Muscle layer of duodenum (tissue), 2 donors: ENCODE measurements at regions not wholly inside any gene's neighbourhood (a gene's known extent, or its start where the extent isn't known, plus 50 kb on each side); places are given as distances from the start of the nearest gene placed in this dataset.
"Not testable (repeated sequence)": the region's sequence is repeated elsewhere in the genome, so short reads cannot be mapped to it uniquely, and the experiment has no call there.

ENCODE experiments used
- H3K27ac ChIP-seq: one replicate; pipeline ENCODE4 v1.7.0; 2013; ENCODE audit warnings: mild to moderate bottlenecking, low read length
- H3K27me3 ChIP-seq: one replicate; pipeline ENCODE4 v1.7.0; 2013; ENCODE audit warnings: low read depth, mild to moderate bottlenecking, control low read depth, low read length
- H3K36me3 ChIP-seq, 2 donors: one replicate each; pipeline ENCODE4 v1.7.0; 2013; ENCODE audit warnings: low read length in 2 of 2, control low read depth in 1 of 2, mild to moderate bottlenecking in 1 of 2; ENCODE audit not compliant: insufficient read depth in 2 of 2, control insufficient read depth in 1 of 2
- H3K4me1 ChIP-seq, 2 donors: one replicate each; pipeline ENCODE4 v1.7.0; 2013; ENCODE audit warnings: low read length in 2 of 2, mild to moderate bottlenecking in 2 of 2, control low read depth in 1 of 2, moderate library complexity in 1 of 2; ENCODE audit not compliant: insufficient read depth in 2 of 2, control insufficient read depth in 1 of 2
- H3K4me3 ChIP-seq, 2 donors: one replicate each; pipeline ENCODE4 v1.7.0; 2013; ENCODE audit warnings: low read length in 2 of 2, low read depth in 1 of 2, mild to moderate bottlenecking in 1 of 2
- H3K9me3 ChIP-seq, 2 donors: one replicate each; pipeline ENCODE4 v1.7.0; 2013; ENCODE audit warnings: low read length in 2 of 2, control low read depth in 1 of 2, mild to moderate bottlenecking in 1 of 2; ENCODE audit not compliant: control insufficient read depth in 1 of 2
- donor health status: healthy.

DNA sequence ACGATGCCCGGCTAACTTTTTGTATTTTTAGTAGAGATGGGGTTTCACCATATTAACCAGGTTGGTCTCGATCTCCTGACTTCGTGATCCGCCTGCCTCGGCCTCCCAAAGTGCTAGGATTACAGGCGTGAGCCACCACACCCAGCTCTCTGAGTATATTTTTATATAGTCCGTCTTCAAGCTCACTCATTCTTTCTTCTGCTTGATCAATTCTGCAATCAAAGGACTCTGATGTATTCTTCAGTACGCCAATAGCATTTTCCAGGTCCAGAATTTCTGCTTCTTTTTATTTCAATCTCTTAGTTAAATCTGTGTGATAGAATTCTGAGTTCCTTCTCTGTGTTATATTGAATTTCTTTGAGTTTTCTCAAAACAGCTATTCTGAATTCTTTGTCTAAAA lies 281.9 kb upstream of the PMFBP1 start:
- not testable (repeated sequence) for H3K4me3 ChIP-seq, H3K4me1 ChIP-seq, H3K27ac ChIP-seq, H3K36me3 ChIP-seq, H3K27me3 ChIP-seq
- H3K9me3 ChIP-seq: peaks cover 7 to 14% of the 10 kb centered on the region in 2 donors

DNA sequence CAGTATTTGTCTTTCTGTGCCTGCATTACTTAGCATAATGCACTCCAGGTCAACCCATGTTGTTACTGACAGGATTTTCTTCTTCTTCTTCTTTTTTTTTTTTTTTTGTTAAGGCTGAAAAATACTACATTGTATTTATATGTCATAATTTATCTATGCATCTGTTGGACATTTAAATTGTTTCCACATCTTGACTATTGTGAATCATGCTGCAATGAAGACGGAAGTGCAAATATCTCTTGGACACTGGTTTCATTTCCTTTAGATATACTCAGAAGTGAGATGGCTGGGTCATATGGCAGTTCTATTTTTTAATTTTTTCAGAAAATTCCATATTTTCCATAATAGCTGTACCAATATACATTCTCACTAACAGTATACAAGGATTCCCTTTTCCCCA lies 272.7 kb upstream of the PMFBP1 start:
- no peaks in the 10 kb centered on the region for H3K27me3 ChIP-seq
- no peak overlapping the region for H3K4me3 ChIP-seq
- no peak overlapping the region for H3K27ac ChIP-seq
- no peaks in the 10 kb centered on the region for H3K36me3 ChIP-seq
- no peaks in the 10 kb centered on the region for H3K4me1 ChIP-seq
- peaks cover 0 to 7% of the 10 kb centered on the region in 2 donors for H3K9me3 ChIP-seq

DNA sequence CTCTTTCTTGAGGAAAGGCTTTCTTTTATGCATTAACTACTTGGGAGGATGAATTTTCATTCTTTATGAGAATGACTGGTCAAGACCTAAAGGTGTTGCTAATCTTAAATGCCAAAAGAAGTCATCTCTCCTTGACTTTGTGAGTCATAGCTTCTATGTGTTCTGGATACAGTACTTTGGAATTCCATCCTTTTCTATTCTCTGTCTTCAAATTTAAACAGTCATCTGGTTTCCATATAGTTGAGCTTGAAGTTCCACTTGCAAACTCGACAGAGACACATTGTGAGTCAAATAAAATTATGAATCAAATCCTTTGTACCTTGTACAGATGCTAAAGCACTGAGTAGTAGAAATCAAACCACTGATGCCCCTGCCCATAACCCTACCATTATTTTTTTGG lies 271.9 kb upstream of the PMFBP1 start:
- Histone ChIP-seq H3K27me3 (no peaks in the 10 kb centered on the region), H3K27ac (no peak overlapping the region), H3K4me1 (no peaks in the 10 kb centered on the region), H3K4me3 (no peak overlapping the region), H3K36me3 (no peaks in the 10 kb centered on the region), H3K9me3 (peaks cover 0 to 7% of the 10 kb centered on the region in 2 donors)

DNA sequence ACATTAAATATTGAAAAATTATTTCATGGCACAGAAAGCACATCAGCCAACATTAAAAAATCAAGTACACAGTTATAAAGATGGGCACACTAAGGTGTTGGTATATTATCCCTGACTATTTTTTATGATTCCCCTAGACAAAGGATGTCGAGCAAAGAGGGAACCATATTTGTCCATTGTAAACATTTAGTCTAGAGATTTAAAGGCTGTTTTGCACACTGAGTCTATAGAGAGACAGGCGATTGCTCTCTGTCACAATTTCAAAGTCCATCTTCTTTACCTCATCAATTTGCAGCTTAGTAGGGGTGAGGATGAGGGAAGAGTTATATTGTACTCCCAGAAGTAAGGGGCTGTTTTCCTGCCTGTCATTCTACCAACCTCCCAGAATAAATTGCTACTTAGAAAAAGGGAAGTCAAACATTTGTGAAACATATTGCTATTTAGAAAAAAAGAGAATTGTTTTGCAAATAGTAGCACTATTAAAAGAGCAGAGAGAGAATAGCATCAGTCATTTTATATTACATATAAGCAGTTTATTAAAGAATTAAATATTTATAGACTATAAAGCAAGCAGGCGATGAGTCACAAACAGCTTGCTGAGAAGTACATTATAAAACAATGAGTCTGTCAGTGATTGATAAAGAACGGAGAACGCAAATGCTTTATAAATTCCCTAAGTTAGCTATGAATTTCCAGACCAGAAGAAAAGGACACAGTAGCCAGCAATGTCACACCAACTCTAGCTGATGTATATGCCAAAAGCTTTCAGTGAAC lies 270.6 kb upstream of the PMFBP1 start:
- H3K9me3 ChIP-seq: peaks cover 0 to 7% of the 10 kb centered on the region in 2 donors
- no peaks in the 10 kb centered on the region for H3K4me1 ChIP-seq
- H3K4me3 ChIP-seq: no peak overlapping the region
- no peaks in the 10 kb centered on the region for H3K36me3 ChIP-seq
- no peaks in the 10 kb centered on the region for H3K27me3 ChIP-seq
- no peak overlapping the region for H3K27ac ChIP-seq

DNA sequence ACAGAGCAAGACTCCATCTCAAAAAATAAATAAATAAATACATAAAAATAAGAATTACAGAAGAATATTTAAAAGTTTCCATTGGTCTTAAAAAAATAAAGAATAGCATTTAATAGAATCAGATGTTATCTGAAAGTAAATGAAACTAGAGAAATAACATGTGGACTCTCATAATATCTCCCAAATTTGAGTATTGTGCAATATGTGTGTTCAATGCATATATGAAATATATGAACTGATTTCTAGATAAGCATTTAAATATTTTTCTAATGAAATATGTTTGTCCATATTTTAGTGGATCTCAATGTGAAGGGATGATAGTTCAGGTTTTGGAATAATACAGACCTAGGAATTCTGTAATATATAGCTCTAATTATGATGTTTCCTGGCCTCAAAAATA lies 265.9 kb upstream of the PMFBP1 start:
- H3K27me3 ChIP-seq: no peaks in the 10 kb centered on the region
- H3K36me3 ChIP-seq: no peaks in the 10 kb centered on the region
- H3K9me3 ChIP-seq: peaks cover 14 to 22% of the 10 kb centered on the region in 2 donors
- no peak overlapping the region for H3K4me3 ChIP-seq
- no peaks in the 10 kb centered on the region for H3K4me1 ChIP-seq
- no peak overlapping the region for H3K27ac ChIP-seq

DNA sequence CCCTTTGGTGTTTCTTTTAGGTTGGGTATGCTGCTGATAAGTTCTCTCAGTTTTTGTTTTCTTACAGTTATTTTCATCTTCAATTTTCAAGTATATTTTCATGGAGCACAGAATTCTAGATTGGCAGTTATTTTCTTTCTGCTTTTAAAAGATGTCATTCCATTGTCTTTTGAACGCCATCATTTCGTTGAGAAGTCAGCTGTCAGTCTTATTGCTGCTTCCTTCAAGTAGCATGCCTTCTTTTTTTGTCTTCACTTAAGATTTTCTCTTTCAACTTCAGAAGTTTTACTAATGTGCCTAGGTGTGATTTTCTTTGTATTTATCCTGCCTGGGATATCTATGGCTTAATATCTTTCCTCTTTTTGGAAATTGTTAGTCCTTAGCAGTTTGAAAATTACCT lies 262.2 kb upstream of the PMFBP1 start:
- Histone ChIP-seq H3K27ac (no peak overlapping the region), H3K4me1 (no peaks in the 10 kb centered on the region), H3K27me3 (no peaks in the 10 kb centered on the region), H3K4me3 (no peak overlapping the region), H3K36me3 (no peaks in the 10 kb centered on the region), H3K9me3 (peaks cover 14 to 17% of the 10 kb centered on the region in 2 donors)

DNA sequence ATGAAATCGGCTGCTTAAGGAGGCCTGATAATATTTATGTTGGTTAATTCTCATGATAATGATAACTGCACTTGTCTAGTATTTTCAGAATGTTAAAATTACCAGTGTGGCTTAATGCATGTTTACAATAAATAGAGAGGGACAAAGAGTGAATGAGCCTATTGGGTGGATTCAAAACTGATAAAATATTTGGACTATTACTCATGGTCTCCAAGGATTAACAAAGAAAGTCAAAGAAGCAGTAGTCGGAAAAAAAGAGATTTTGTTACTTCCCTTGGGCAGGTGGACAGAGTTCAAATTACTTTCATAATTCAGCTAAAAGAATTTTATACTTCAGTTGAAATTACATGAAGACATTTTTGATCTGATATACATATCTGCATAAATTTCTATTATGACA lies 258.2 kb upstream of the PMFBP1 start:
- no peaks in the 10 kb centered on the region for H3K36me3 ChIP-seq
- H3K4me3 ChIP-seq: no peak overlapping the region
- H3K4me1 ChIP-seq: no peaks in the 10 kb centered on the region
- peaks cover 14% of the 10 kb centered on the region in 2 donors for H3K9me3 ChIP-seq
- no peak overlapping the region for H3K27ac ChIP-seq
- no peaks in the 10 kb centered on the region for H3K27me3 ChIP-seq

DNA sequence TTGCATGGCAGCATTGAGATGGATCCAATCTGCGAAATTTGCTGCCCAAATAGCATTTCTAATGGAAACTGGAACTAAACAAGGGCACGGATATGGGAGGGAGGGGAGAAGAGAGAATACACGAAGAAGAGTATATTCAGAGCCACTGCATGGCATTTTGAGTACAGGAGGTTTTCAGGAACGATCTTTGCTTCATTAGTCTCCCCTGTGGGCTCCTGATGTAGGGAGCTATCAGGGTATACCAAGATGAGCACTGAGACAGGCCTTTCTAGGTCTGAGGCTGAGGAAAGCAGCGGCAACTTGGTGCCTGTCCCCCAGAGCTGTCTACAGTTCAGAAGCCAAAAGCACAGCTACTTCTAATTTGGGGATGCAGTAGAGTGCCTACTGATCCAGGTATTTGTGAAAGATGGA lies 257.7 kb upstream of the PMFBP1 start:
- H3K4me3 ChIP-seq: no peak overlapping the region
- H3K9me3 ChIP-seq: peaks cover 11% of the 10 kb centered on the region in 2 donors
- H3K4me1 ChIP-seq: no peaks in the 10 kb centered on the region
- H3K27ac ChIP-seq: no peak overlapping the region
- no peaks in the 10 kb centered on the region for H3K36me3 ChIP-seq
- no peaks in the 10 kb centered on the region for H3K27me3 ChIP-seq

DNA sequence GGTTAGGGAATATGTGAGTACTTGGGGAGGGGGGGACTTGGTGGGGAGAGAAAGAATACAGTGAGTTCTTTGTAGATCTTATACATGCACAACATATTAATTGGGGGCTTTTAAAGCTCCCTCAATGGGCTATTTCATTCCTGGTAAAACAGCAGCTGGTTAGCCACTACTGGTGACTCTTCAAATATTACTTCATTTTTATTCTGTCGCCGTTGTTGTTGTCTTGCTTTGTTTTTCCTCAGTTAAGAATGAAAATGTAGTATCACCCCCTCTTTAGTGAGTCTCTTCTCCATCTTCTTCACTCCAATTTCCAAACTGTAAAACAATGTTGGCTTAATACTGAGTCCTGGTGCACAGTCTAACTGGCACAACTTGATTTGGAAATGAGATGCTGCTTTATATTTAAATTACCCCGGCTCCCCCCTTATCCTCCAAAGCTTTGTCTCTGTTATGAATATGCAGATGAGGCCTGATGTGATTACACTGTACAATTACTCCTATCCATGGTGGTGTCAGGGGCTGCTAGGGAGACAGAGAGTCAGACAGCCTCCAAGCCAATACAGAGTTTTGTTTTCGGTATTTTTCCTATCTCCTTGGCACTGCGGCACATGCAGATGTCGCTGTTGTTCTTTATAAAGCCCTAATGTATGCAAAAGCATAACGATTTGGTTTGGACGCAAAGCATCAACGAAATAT lies 256.9 kb upstream of the PMFBP1 start:
- Histone ChIP-seq H3K27me3 (no peaks in the 10 kb centered on the region), H3K4me3 (no peak overlapping the region), H3K27ac (no peak overlapping the region), H3K9me3 (peaks cover 2 to 4% of the 10 kb centered on the region in 2 donors), H3K36me3 (no peaks in the 10 kb centered on the region), H3K4me1 (no peaks in the 10 kb centered on the region)

DNA sequence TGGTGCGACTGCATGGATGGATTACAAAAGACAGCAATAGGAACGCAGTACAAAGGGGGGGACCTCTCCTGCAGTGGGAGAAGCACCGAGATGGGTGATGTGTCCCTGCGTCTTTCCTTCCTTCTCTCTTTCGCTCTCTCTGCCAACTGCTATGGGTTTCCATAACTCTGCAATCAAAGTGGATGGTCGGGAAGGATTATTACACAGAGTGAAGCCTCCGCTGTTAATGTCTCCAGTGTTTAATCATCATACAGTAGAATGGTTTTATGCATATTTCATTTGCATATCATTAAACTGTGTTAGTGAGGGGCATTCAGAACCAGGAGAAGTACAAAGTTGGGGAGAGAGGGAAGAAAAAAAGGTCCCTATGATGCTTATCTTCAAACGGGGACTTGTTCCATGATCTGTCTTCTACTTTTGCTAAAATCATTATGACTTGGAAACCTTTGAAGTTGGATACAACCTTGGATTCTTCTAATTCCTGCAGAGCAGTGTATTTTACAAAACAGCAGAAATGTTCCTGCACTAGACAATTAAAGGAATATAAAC lies 255.9 kb upstream of the PMFBP1 start:
- H3K4me1 ChIP-seq: no peaks in the 10 kb centered on the region
- H3K36me3 ChIP-seq: no peaks in the 10 kb centered on the region
- no peaks in the 10 kb centered on the region for H3K27me3 ChIP-seq
- no peak overlapping the region for H3K4me3 ChIP-seq
- no peak overlapping the region for H3K27ac ChIP-seq
- H3K9me3 ChIP-seq: no peaks in the 10 kb centered on the region

DNA sequence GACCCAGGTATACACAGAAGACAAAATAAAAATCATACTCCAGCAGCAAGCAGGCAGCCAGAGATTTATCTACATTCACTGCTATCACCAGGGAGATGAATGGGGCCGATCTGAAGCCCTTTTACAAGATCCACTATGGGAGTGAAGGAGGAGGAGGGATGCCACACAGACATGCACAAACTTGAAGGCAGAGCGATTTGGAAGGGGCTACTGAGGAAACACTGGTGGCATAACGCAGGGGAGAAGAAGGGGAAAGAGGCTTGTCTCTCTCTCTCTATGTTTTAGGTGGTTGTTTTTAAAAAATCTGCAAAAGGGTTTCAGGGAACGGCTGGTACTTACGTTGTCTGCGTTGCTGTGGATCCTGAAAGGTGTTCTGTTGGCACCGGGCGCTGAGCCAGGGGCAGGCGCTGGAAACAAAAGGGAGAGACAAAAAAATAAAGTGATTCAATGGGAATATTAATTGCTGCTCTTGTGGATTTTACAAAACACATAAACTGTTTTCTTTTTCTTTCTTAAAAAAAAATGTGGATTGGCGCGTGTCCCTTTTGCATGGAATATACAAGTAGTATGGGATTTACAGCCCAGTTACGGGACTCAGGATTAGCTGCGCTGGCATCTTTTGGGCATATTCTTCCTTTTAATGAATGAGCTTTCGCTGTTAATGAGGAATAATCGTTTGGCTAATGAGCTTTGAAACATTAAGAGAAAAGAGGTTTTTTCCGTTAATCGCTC lies 255.3 kb upstream of the PMFBP1 start:
- peaks cover 0 to 6% of the 10 kb centered on the region in 2 donors for H3K9me3 ChIP-seq
- no peaks in the 10 kb centered on the region for H3K27me3 ChIP-seq
- H3K4me3 ChIP-seq: no peak overlapping the region
- no peak overlapping the region for H3K27ac ChIP-seq
- no peaks in the 10 kb centered on the region for H3K36me3 ChIP-seq
- no peaks in the 10 kb centered on the region for H3K4me1 ChIP-seq
